ENCODE measurements at regions not wholly inside any gene's neighbourhood (a gene's known extent, or its start where the extent isn't known, plus 50 kb on each side); places are given as distances from the start of the nearest gene placed in this dataset.
A peak's percentile ranks its signal among the peaks of the same experiment; 100 is the strongest.

DNA sequence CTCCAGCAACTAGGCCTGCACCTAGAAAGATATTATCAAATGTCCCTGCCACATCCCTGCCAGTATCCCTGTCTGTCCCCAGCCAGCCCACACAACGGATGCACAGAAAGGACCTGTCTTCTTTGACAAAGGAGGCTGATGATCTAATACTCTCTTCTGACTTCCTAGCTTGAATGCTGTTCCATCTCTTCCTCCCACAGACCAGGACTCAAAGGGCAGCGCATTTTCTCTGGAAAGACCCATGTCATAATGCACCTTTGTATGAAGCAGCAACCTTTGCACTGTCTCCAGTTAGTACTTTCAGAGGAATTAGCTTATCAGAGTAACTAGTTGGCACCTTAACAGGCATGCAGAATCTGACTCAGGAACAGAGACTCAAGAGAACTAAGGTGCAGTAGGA is 53.3 kb upstream of the TAF8 start:
- DNase-seq (ENCODE audit: low spot score): no peak
- intact Hi-C loops (cut with DNase I): no loop called here

DNA sequence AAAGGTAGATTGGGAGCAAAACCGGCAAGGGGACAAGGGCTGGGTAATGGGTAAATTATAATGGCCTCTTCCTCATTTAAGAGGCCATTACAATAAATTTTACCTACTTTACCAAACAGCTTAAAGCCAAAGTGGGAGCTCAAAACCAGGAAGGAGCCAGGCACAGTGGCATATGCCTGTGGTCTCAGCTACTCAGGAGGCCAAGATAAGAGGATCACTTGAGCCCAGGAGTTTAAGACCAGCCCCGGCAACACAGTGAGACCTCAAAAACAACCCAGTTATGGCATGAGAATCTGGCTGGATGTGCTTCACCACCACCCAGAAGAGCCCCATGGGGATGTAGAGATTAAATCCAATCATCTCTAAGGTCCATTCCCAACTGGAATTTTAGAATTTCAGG is 52.9 kb upstream of the TAF8 start:
- DNase-seq (ENCODE audit: low spot score): peak; percentile 10
- intact Hi-C loops (cut with DNase I): no loop called here

All from posterior vena cava (tissue), 2 donors.